ENCODE measurements at regions not wholly inside any gene's neighbourhood (a gene's known extent, or its start where the extent isn't known, plus 50 kb on each side); places are given as distances from the start of the nearest gene placed in this dataset.

DNA sequence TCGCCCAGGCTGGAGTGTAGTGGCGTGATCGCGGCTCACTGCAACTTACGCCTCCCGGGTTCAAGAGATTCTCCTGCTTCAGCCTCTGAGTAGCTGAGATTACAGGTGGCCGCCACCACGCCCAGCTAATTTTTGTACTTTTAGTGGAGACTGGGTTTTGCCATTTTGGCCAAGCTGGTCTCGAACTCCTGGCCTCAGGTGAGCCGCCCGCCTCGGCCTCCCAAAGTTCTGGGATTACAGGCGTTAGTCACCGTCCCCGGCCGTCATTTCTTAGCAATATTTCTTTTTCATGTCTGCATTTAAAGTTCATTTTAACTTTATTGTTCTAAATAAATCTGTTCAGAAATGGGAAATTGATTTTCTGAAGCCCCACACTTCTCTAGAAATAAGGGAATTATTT, 597.3 kb upstream of the DDX18 start:
- no peak for TF ChIP-seq ZNF70 (CRISPR knock-in tag; IDR thresholded peaks at IDR 0.05)
- TF ChIP-seq RARB (CRISPR knock-in tag; IDR thresholded peaks at IDR 0.05) = no peak
- TF ChIP-seq OSR1 (CRISPR knock-in tag; IDR thresholded peaks at IDR 0.05) = no peak
- TF ChIP-seq CSDC2 (CRISPR knock-in tag; IDR thresholded peaks at IDR 0.05) = no peak
- TF ChIP-seq, protein P1, sequence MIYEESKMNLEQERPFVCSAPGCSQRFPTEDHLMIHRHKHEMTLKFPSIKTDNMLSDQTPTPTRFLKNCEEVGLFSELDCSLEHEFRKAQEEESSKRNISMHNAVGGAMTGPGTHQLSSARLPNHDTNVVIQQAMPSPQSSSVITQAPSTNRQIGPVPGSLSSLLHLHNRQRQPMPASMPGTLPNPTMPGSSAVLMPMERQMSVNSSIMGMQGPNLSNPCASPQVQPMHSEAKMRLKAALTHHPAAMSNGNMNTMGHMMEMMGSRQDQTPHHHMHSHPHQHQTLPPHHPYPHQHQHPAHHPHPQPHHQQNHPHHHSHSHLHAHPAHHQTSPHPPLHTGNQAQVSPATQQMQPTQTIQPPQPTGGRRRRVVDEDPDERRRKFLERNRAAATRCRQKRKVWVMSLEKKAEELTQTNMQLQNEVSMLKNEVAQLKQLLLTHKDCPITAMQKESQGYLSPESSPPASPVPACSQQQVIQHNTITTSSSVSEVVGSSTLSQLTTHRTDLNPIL (CRISPR knock-in tag; IDR thresholded peaks at IDR 0.05; ENCODE audit: low read depth) = no peak
- TF ChIP-seq, protein P2, sequence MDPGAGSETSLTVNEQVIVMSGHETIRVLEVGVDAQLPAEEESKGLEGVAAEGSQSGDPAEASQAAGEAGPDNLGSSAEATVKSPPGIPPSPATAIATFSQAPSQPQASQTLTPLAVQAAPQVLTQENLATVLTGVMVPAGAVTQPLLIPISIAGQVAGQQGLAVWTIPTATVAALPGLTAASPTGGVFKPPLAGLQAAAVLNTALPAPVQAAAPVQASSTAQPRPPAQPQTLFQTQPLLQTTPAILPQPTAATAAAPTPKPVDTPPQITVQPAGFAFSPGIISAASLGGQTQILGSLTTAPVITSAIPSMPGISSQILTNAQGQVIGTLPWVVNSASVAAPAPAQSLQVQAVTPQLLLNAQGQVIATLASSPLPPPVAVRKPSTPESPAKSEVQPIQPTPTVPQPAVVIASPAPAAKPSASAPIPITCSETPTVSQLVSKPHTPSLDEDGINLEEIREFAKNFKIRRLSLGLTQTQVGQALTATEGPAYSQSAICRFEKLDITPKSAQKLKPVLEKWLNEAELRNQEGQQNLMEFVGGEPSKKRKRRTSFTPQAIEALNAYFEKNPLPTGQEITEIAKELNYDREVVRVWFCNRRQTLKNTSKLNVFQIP (CRISPR knock-in tag; IDR thresholded peaks at IDR 0.05; ENCODE audit: borderline replicate concordance, low read depth) = no peak
- TF ChIP-seq, protein P3, sequence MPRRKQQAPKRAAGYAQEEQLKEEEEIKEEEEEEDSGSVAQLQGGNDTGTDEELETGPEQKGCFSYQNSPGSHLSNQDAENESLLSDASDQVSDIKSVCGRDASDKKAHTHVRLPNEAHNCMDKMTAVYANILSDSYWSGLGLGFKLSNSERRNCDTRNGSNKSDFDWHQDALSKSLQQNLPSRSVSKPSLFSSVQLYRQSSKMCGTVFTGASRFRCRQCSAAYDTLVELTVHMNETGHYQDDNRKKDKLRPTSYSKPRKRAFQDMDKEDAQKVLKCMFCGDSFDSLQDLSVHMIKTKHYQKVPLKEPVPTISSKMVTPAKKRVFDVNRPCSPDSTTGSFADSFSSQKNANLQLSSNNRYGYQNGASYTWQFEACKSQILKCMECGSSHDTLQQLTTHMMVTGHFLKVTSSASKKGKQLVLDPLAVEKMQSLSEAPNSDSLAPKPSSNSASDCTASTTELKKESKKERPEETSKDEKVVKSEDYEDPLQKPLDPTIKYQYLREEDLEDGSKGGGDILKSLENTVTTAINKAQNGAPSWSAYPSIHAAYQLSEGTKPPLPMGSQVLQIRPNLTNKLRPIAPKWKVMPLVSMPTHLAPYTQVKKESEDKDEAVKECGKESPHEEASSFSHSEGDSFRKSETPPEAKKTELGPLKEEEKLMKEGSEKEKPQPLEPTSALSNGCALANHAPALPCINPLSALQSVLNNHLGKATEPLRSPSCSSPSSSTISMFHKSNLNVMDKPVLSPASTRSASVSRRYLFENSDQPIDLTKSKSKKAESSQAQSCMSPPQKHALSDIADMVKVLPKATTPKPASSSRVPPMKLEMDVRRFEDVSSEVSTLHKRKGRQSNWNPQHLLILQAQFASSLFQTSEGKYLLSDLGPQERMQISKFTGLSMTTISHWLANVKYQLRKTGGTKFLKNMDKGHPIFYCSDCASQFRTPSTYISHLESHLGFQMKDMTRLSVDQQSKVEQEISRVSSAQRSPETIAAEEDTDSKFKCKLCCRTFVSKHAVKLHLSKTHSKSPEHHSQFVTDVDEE (CRISPR knock-in tag; IDR thresholded peaks at IDR 0.05) = no peak
- ATAC-seq = no peak

DNA sequence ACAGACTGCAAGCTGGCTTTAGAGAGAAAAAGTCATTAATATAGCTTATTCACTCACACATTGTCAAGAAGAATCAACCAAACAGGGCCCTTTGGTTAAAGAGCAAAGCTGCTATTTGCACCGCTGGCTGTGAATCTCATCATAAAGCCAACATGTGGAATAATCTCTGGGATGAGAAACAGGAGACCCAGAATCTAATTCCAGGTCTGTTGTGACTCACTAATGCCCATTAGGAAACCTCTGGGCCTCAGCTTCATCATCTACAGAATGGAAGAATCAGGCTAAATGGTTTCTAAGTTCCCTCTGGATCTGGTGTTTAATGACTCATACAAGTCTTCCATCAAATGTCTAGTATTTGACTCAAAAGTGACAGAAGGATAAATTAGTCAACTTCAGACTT, 591.7 kb upstream of the DDX18 start:
- no peak for ATAC-seq
- TF ChIP-seq RARB (CRISPR knock-in tag; IDR thresholded peaks at IDR 0.05) (no peak), ISL1 (CRISPR knock-in tag; IDR thresholded peaks at IDR 0.05) (no peak), ZNF565 (CRISPR knock-in tag; conservative IDR thresholded peaks at IDR 0.05; ENCODE audit: low read depth) (no peak), ZC3H10 (CRISPR knock-in tag; IDR thresholded peaks at IDR 0.05) (no peak), BACH2 (CRISPR knock-in tag; IDR thresholded peaks at IDR 0.05; ENCODE audit: borderline replicate concordance) (no peak), ARNTL (CRISPR knock-in tag; IDR thresholded peaks at IDR 0.05; ENCODE audit: borderline replicate concordance, low read depth) (no peak), ZFP3 (CRISPR knock-in tag; IDR thresholded peaks at IDR 0.05) (no peak), TCF4 (CRISPR knock-in tag; IDR thresholded peaks at IDR 0.05; ENCODE audit: borderline replicate concordance) (no peak), ZNF8 (CRISPR knock-in tag; IDR thresholded peaks at IDR 0.05) (no peak), ESRRG (CRISPR knock-in tag; IDR thresholded peaks at IDR 0.05) (no peak), SNAI2 (CRISPR knock-in tag; IDR thresholded peaks at IDR 0.05) (no peak), GLIS3 (CRISPR knock-in tag; IDR thresholded peaks at IDR 0.05) (no peak), OSR1 (CRISPR knock-in tag; IDR thresholded peaks at IDR 0.05) (no peak)
- TF ChIP-seq, protein P1 (CRISPR knock-in tag; IDR thresholded peaks at IDR 0.05; ENCODE audit: low read depth) = no peak
- TF ChIP-seq, protein P3 (CRISPR knock-in tag; IDR thresholded peaks at IDR 0.05) = no peak
- TF ChIP-seq, protein P2 (CRISPR knock-in tag; IDR thresholded peaks at IDR 0.05; ENCODE audit: borderline replicate concordance, low read depth) = no peak
- TF ChIP-seq, protein P4, sequence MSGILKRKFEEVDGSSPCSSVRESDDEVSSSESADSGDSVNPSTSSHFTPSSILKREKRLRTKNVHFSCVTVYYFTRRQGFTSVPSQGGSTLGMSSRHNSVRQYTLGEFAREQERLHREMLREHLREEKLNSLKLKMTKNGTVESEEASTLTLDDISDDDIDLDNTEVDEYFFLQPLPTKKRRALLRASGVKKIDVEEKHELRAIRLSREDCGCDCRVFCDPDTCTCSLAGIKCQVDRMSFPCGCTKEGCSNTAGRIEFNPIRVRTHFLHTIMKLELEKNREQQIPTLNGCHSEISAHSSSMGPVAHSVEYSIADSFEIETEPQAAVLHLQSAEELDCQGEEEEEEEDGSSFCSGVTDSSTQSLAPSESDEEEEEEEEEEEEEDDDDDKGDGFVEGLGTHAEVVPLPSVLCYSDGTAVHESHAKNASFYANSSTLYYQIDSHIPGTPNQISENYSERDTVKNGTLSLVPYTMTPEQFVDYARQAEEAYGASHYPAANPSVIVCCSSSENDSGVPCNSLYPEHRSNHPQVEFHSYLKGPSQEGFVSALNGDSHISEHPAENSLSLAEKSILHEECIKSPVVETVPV (CRISPR knock-in tag; IDR thresholded peaks at IDR 0.05) = no peak
